ENCODE measurements at regions not wholly inside any gene's neighbourhood (a gene's known extent, or its start where the extent isn't known, plus 50 kb on each side); places are given as distances from the start of the nearest gene placed in this dataset.
A peak's percentile ranks its signal among the peaks of the same experiment; 100 is the strongest.
"Not testable (repeated sequence)": the region's sequence is repeated elsewhere in the genome, so short reads cannot be mapped to it uniquely, and the experiment has no call there.

GRCh38 chr3:106981392-106981791 lies 395.8 kb upstream of the CCDC54 start:
- TF ChIP-seq CTCF (IDR thresholded peaks at IDR 0.05; ENCODE audit: low read depth, low read length, missing control alignments), result no peak
- no peak overlapping the region for H3K4me3 ChIP-seq (replicated peaks; ENCODE audit: low read depth, low read length)
- no peak for DNase-seq (ENCODE audit: extremely low read depth, low read depth)

GRCh38 chr3:106985721-106986120 lies 391.5 kb upstream of the CCDC54 start:
- no peak for TF ChIP-seq CTCF (IDR thresholded peaks at IDR 0.05; ENCODE audit: low read depth, low read length, missing control alignments)
- no peak for DNase-seq (ENCODE audit: extremely low read depth, low read depth)
- no peak overlapping the region for H3K4me3 ChIP-seq (replicated peaks; ENCODE audit: low read depth, low read length)

- DNase-seq (ENCODE audit: extremely low read depth, low read depth); H3K4me3 ChIP-seq (replicated peaks; ENCODE audit: low read depth, low read length): not testable (repeated sequence)
These were observed 378.2 kb upstream of the CCDC54 start for GRCh38 chr3:106998841-106999682.

GRCh38 chr3:107001635-107002034 lies 375.6 kb upstream of the CCDC54 start:
- no peak for TF ChIP-seq CTCF (IDR thresholded peaks at IDR 0.05; ENCODE audit: low read depth, low read length, missing control alignments)
- no peak for DNase-seq (ENCODE audit: extremely low read depth, low read depth)
- no peak overlapping the region for H3K4me3 ChIP-seq (replicated peaks; ENCODE audit: low read depth, low read length)

GRCh38 chr3:107005352-107005751 lies 371.9 kb upstream of the CCDC54 start:
- H3K4me3 ChIP-seq (replicated peaks; ENCODE audit: low read depth, low read length); DNase-seq (ENCODE audit: extremely low read depth, low read depth): not testable (repeated sequence)

- no peak for DNase-seq (ENCODE audit: extremely low read depth, low read depth)
- TF ChIP-seq CTCF (IDR thresholded peaks at IDR 0.05; ENCODE audit: low read depth, low read length, missing control alignments), result no peak
- no peak overlapping the region for H3K4me3 ChIP-seq (replicated peaks; ENCODE audit: low read depth, low read length)
These were observed 369.0 kb upstream of the CCDC54 start for GRCh38 chr3:107008213-107008612.

GRCh38 chr3:107013641-107014040 lies 363.6 kb upstream of the CCDC54 start:
- H3K4me3 ChIP-seq (replicated peaks; ENCODE audit: low read depth, low read length), result no peak overlapping the region
- no peak for TF ChIP-seq CTCF (IDR thresholded peaks at IDR 0.05; ENCODE audit: low read depth, low read length, missing control alignments)
- peak; percentile 4 for DNase-seq (ENCODE audit: extremely low read depth, low read depth)

GRCh38 chr3:107024551-107025026 lies 352.6 kb upstream of the CCDC54 start:
- peak; percentile 6 for DNase-seq (ENCODE audit: extremely low read depth, low read depth)
- TF ChIP-seq CTCF (IDR thresholded peaks at IDR 0.05; ENCODE audit: low read depth, low read length, missing control alignments), result no peak
- no peak overlapping the region for H3K4me3 ChIP-seq (replicated peaks; ENCODE audit: low read depth, low read length)

All from HFF-Myc (cell line).